HEK293 (cell line): ENCODE measurements at regions not wholly inside any gene's neighbourhood (a gene's known extent, or its start where the extent isn't known, plus 50 kb on each side); places are given as distances from the start of the nearest gene placed in this dataset.

Source experiments
- CTCF ChIA-PET: fragments of 350-600 bp; formaldehyde crosslinking; extraction: SDS; loops from one replicate; lab custom pipeline; 2021; ENCODE audit warnings: antibody characterized with exemption; lab: Yijun Ruan, JAX
- POLR2A ChIA-PET: fragments of 300-600 bp; formaldehyde crosslinking; extraction: SDS; loops from one replicate; lab custom pipeline; 2020; ENCODE audit warnings: antibody characterized with exemption, inconsistent platforms; lab: Yijun Ruan, JAX
- H3K27ac ChIP-seq: fragments of 200-500 bp; sonication (Bioruptor generic); 2 replicates; pipeline ENCODE4 v1.5.1; 2014; ENCODE audit warnings: low read depth, low read length, control low read depth, inconsistent platforms; ENCODE audit errors: extremely low read depth
- H3K36me3 ChIP-seq, 2 experiments: fragments of 200-500 bp in 1 of 2; sonication (Bioruptor generic) in 1 of 2; 1 replicate in 1 of 2; 2 replicates in 1 of 2; pipeline ENCODE4 v1.5.1; 2014 to 2017; ENCODE audit warnings: inconsistent platforms in 2 of 2, low read length in 2 of 2; ENCODE audit not compliant: control insufficient read depth in 2 of 2, insufficient read depth in 1 of 2
- H3K4me1 ChIP-seq: fragments of 200-500 bp; sonication (Bioruptor generic); 2 replicates; pipeline ENCODE4 v1.5.1; 2014; ENCODE audit warnings: mild to moderate bottlenecking, low read length, inconsistent platforms; ENCODE audit not compliant: control insufficient read depth, insufficient read depth
- H3K4me3 ChIP-seq: 2 replicates; pipeline ENCODE4 v1.5.1; 2011; ENCODE audit warnings: low read depth, mild to moderate bottlenecking, control low read depth, low read length, moderate library complexity
- H3K9me3 ChIP-seq: fragments of 200-500 bp; sonication (Bioruptor generic); 2 replicates; pipeline ENCODE4 v1.5.1; 2014; ENCODE audit warnings: low read depth, low read length, inconsistent platforms; ENCODE audit not compliant: control insufficient read depth, insufficient read depth
- HOXD13 ChIP-seq: sonication (generic); formaldehyde crosslinking; IDR thresholded peaks from 2 replicates; pipeline ENCODE4 v1.8.0; 2022; ENCODE audit warnings: missing genetic modification reagents, borderline replicate concordance
- IKZF3 ChIP-seq: fragments of 450-650 bp; IDR thresholded peaks from 2 replicates; pipeline ENCODE4 v1.5.0; 2018; ENCODE audit warnings: missing biosample characterization, mild to moderate bottlenecking, missing genetic modification characterization, moderate library complexity
- KLF1 ChIP-seq: fragments of 450-650 bp; formaldehyde crosslinking; IDR thresholded peaks from 2 replicates; pipeline ENCODE4 v1.5.1; 2016; ENCODE audit warnings: missing biosample characterization, missing genetic modification characterization
- MYNN ChIP-seq: fragments of 450-650 bp; formaldehyde crosslinking; IDR thresholded peaks from 2 replicates; pipeline ENCODE4 v1.5.1; 2016; ENCODE audit warnings: missing biosample characterization, missing genetic modification characterization, borderline replicate concordance
- OVOL3 ChIP-seq: fragments of 450-650 bp; formaldehyde crosslinking; IDR thresholded peaks from 2 replicates; pipeline ENCODE4 v1.5.1; 2016; ENCODE audit warnings: missing biosample characterization, missing genetic modification characterization
- REPIN1 ChIP-seq: fragments of 450-650 bp; formaldehyde crosslinking; IDR thresholded peaks from 2 replicates; pipeline ENCODE4 v1.5.1; 2017; ENCODE audit warnings: missing biosample characterization, missing genetic modification characterization, low read depth
- TSHZ1 ChIP-seq: fragments of 450-650 bp; formaldehyde crosslinking; IDR thresholded peaks from 2 replicates; pipeline ENCODE4 v1.5.1; 2016; ENCODE audit warnings: missing biosample characterization, missing genetic modification characterization, borderline replicate concordance
- ZBTB11 ChIP-seq: fragments of 450-650 bp; formaldehyde crosslinking; conservative IDR thresholded peaks from 2 replicates; pipeline ENCODE4 v1.5.1; 2016; ENCODE audit warnings: low read depth, missing biosample characterization, missing genetic modification characterization
- ZFP37 ChIP-seq: fragments of 450-650 bp; formaldehyde crosslinking; IDR thresholded peaks from 2 replicates; pipeline ENCODE4 v1.5.1; 2016; ENCODE audit warnings: missing biosample characterization, missing genetic modification characterization
- ZNF18 ChIP-seq: fragments of 450-650 bp; formaldehyde crosslinking; IDR thresholded peaks from 2 replicates; pipeline ENCODE4 v1.5.1; 2016; ENCODE audit warnings: missing biosample characterization, missing genetic modification characterization
- ZNF202 ChIP-seq: fragments of 450-650 bp; formaldehyde crosslinking; IDR thresholded peaks from 2 replicates; pipeline ENCODE4 v1.5.1; 2016; ENCODE audit warnings: missing biosample characterization, missing genetic modification characterization, borderline replicate concordance
- ZNF266 ChIP-seq: fragments of 450-650 bp; formaldehyde crosslinking; IDR thresholded peaks from 2 replicates; pipeline ENCODE4 v1.5.1; 2016; ENCODE audit warnings: missing biosample characterization, missing genetic modification characterization, low read depth
- ZNF311 ChIP-seq: fragments of 450-650 bp; formaldehyde crosslinking; IDR thresholded peaks from 2 replicates; pipeline ENCODE4 v1.5.1; 2017; ENCODE audit warnings: missing biosample characterization, missing genetic modification characterization, borderline replicate concordance
- ZNF324 ChIP-seq: fragments of 450-650 bp; formaldehyde crosslinking; IDR thresholded peaks from 2 replicates; pipeline ENCODE4 v1.5.1; 2016; ENCODE audit warnings: missing biosample characterization, missing genetic modification characterization
- ZNF350 ChIP-seq: fragments of 450-650 bp; formaldehyde crosslinking; IDR thresholded peaks from 2 replicates; pipeline ENCODE4 v1.5.0; 2017; ENCODE audit warnings: missing biosample characterization, mild to moderate bottlenecking, missing genetic modification characterization
- ZNF362 ChIP-seq: fragments of 450-650 bp; formaldehyde crosslinking; IDR thresholded peaks from 2 replicates; pipeline ENCODE4 v1.5.1; 2016; ENCODE audit warnings: missing biosample characterization, missing genetic modification characterization
- ZNF416 ChIP-seq: fragments of 450-650 bp; formaldehyde crosslinking; IDR thresholded peaks from 2 replicates; pipeline ENCODE4 v1.5.1; 2016; ENCODE audit warnings: missing biosample characterization, missing genetic modification characterization
- ZNF510 ChIP-seq: fragments of 450-650 bp; formaldehyde crosslinking; IDR thresholded peaks from 2 replicates; pipeline ENCODE4 v1.5.1; 2018; ENCODE audit warnings: mild to moderate bottlenecking, missing genetic modification characterization, missing biosample characterization; ENCODE audit not compliant: insufficient replicate concordance
- ZNF549 ChIP-seq: fragments of 450-650 bp; IDR thresholded peaks from 2 replicates; pipeline ENCODE4 v1.5.1; 2018; ENCODE audit warnings: missing biosample characterization, missing genetic modification characterization, mild to moderate bottlenecking, inconsistent platforms, moderate library complexity
- ZNF596 ChIP-seq: fragments of 450-650 bp; IDR thresholded peaks from 2 replicates; pipeline ENCODE4 v1.5.0; 2018; ENCODE audit warnings: missing biosample characterization, mild to moderate bottlenecking, missing genetic modification characterization, moderate library complexity
- ZSCAN16 ChIP-seq: fragments of 450-650 bp; formaldehyde crosslinking; IDR thresholded peaks from 2 replicates; pipeline ENCODE4 v1.5.1; 2016; ENCODE audit warnings: missing biosample characterization, missing genetic modification characterization
- ZSCAN18 ChIP-seq: fragments of 450-650 bp; formaldehyde crosslinking; IDR thresholded peaks from 2 replicates; pipeline ENCODE4 v1.5.1; 2016; ENCODE audit warnings: missing biosample characterization, missing genetic modification characterization

- TF ChIP-seq TSHZ1, result no peak
- no peak for TF ChIP-seq KLF1 (tag by site-specific recombination)
Measured at GRCh38 chr9:115978659-115979096, 174.9 kb upstream of the PAPPA start (continued).

GRCh38 chr9:115980054-115980453, 173.5 kb upstream of the PAPPA start:
- H3K4me1 ChIP-seq, result no peaks in the 10 kb centered on the region
- no peak overlapping the region for H3K27ac ChIP-seq
- H3K4me3 ChIP-seq, result no peak overlapping the region
- POLR2A ChIA-PET, result no interaction called here
- CTCF ChIA-PET, result interaction anchor here (0.6 to 1.3 kb wide), 4 partner anchors 20 to 216 kb away, joined by 3 to 8 read pairs (median 4); no protein-coding TSS in a partner anchor
- H3K9me3 ChIP-seq, result no peaks in the 10 kb centered on the region
- H3K36me3 ChIP-seq, result no peaks in the 10 kb centered on the region
- no peak for TF ChIP-seq OVOL3 (tag by site-specific recombination)
- no peak for TF ChIP-seq ZFP37 (tag by site-specific recombination)
- no peak for TF ChIP-seq ZNF266 (tag by site-specific recombination)
- no peak for TF ChIP-seq ZNF596 (tag by site-specific recombination)
- TF ChIP-seq ZNF324 (tag by site-specific recombination), result no peak
- TF ChIP-seq ZNF202 (tag by site-specific recombination), result no peak
- TF ChIP-seq REPIN1 (tag by site-specific recombination), result no peak
- no peak for TF ChIP-seq MYNN (tag by site-specific recombination)
- no peak for TF ChIP-seq ZNF549 (tag by site-specific recombination)
- TF ChIP-seq ZSCAN18 (tag by site-specific recombination), result no peak
- TF ChIP-seq ZBTB11 (tag by site-specific recombination), result no peak
- TF ChIP-seq IKZF3 (tag by site-specific recombination), result no peak

- Histone ChIP-seq H3K4me1 (no peaks in the 10 kb centered on the region), H3K4me3 (no peak overlapping the region), H3K36me3 (no peaks in the 10 kb centered on the region), H3K9me3 (no peaks in the 10 kb centered on the region), H3K27ac (no peak overlapping the region)
- CTCF ChIA-PET, result interaction anchor here (0.6 to 1.3 kb wide), 3 partner anchors 20 to 217 kb away, joined by 3 to 8 read pairs (median 4); no protein-coding TSS in a partner anchor
- POLR2A ChIA-PET, result no interaction called here
- TF ChIP-seq ZNF311, result no peak
- TF ChIP-seq ZNF350 (tag by site-specific recombination), result no peak
- no peak for TF ChIP-seq HOXD13 (CRISPR knock-in tag)
- TF ChIP-seq ZNF416 (tag by site-specific recombination), result no peak
- TF ChIP-seq ZNF362, result no peak
- TF ChIP-seq ZSCAN16 (tag by site-specific recombination), result no peak
- no peak for TF ChIP-seq ZNF18 (tag by site-specific recombination)
- no peak for TF ChIP-seq ZNF510 (tag by site-specific recombination)
Measured at GRCh38 chr9:115980502-115980901, 173.1 kb upstream of the PAPPA start.
